A673 (cell line): ENCODE measurements at regions not wholly inside any gene's neighbourhood (a gene's known extent, or its start where the extent isn't known, plus 50 kb on each side); places are given as distances from the start of the nearest gene placed in this dataset.

Experiments used
- BruUV-seq: library from RNA; stranded (reverse); fragments of 400-500 nt; replicated peaks from 2 replicates; lab custom pipeline; 2021; lab: Mats Ljungman, UMichigan
- CTCF ChIA-PET: fragments of 300-600 bp; sonication (Branson Sonifier 250); formaldehyde crosslinking; loops from one replicate; lab custom pipeline; 2022; ENCODE audit warnings: antibody characterized with exemption; lab: Charles Lee
- POLR2A ChIA-PET: fragments of 300-600 bp; sonication (Branson Sonifier 250); formaldehyde crosslinking; loops from one replicate; lab custom pipeline; 2022; ENCODE audit warnings: antibody characterized with exemption; ENCODE audit not compliant: low non-redundant PET; lab: Charles Lee
- DNase-seq: peaks from one replicate; pipeline ENCODE4 v3.0.0-alpha.2; 2015; ENCODE audit warnings: low spot score
- H3K27ac ChIP-seq: fragments of 200-600 bp; sonication (generic); 2 replicates; pipeline ENCODE4 v1.5.1; 2016; ENCODE audit warnings: mixed run types, low read depth, mild to moderate bottlenecking, mixed read lengths, antibody characterized with exemption, low read length; ENCODE audit not compliant: poor library complexity, severe bottlenecking
- H3K27me3 ChIP-seq: fragments of 200-600 bp; sonication (generic); replicated peaks from 2 replicates; pipeline ENCODE4 v1.6.1; 2017; ENCODE audit warnings: mixed run types, low read depth, mild to moderate bottlenecking, mixed read lengths, antibody characterized with exemption, low read length; ENCODE audit not compliant: insufficient read depth, poor library complexity
- H3K36me3 ChIP-seq: fragments of 200-600 bp; sonication (generic); 2 replicates; pipeline ENCODE4 v1.6.1; 2016; ENCODE audit warnings: mixed run types, mild to moderate bottlenecking, mixed read lengths, antibody characterized with exemption, low read length; ENCODE audit not compliant: insufficient read depth, poor library complexity, severe bottlenecking
- H3K4me1 ChIP-seq: fragments of 200-600 bp; sonication (generic); 2 replicates; pipeline ENCODE4 v1.6.1; 2017; ENCODE audit warnings: mixed run types, mild to moderate bottlenecking, mixed read lengths, antibody characterized with exemption, low read length; ENCODE audit not compliant: insufficient read depth, poor library complexity, severe bottlenecking
- H3K4me3 ChIP-seq: fragments of 200-600 bp; sonication (generic); 2 replicates; pipeline ENCODE4 v1.5.1; 2016; ENCODE audit warnings: low read depth, mixed run types, mild to moderate bottlenecking, mixed read lengths, low read length; ENCODE audit not compliant: poor library complexity, severe bottlenecking
- H3K9me3 ChIP-seq: fragments of 200-600 bp; sonication (generic); 2 replicates; pipeline ENCODE4 v1.6.1; 2016; ENCODE audit warnings: mixed run types, low read depth, mild to moderate bottlenecking, mixed read lengths, antibody characterized with exemption, low read length; ENCODE audit not compliant: poor library complexity, severe bottlenecking
- EZH2 ChIP-seq: fragments of 200-600 bp; sonication (generic); IDR thresholded peaks from 2 replicates; pipeline ENCODE4 v1.6.1; 2017; ENCODE audit warnings: borderline replicate concordance, low read depth, mild to moderate bottlenecking, mixed read lengths, antibody characterized with exemption, low read length; ENCODE audit not compliant: poor library complexity, severe bottlenecking
- intact Hi-C: fragments of 100-400 bp; cut with micrococcal nuclease; formaldehyde crosslinking; loops from one replicate; pipeline ENCODE4 v1.10.0; 2022; ENCODE audit not compliant: unreplicated experiment
- TF ChIP-seq, protein P1 (sequence below): fragments of 300-800, 200-600 bp; sonication (generic); conservative IDR thresholded peaks from 2 replicates; pipeline ENCODE4 v1.5.1; 2017; ENCODE audit warnings: low read depth, mild to moderate bottlenecking, antibody characterized with exemption, low read length, moderate library complexity, mixed read lengths

GRCh38 chr20:19833395-19833794 lies 75.3 kb downstream of the RIN2 start:
- no peaks in the 10 kb centered on the region for H3K36me3 ChIP-seq
- no peaks in the 10 kb centered on the region for H3K9me3 ChIP-seq
- DNase-seq, result no peak
- H3K27me3 ChIP-seq, result no peaks in the 10 kb centered on the region
- no peak overlapping the region for H3K4me3 ChIP-seq
- no peak overlapping the region for H3K27ac ChIP-seq
- ChIA-PET CTCF (interaction anchor here (0.5 kb wide), 1 partner anchor 511 kb away, joined by 5 read pairs; no protein-coding TSS in a partner anchor), POLR2A (no interaction called here)
- TF ChIP-seq, protein P1, sequence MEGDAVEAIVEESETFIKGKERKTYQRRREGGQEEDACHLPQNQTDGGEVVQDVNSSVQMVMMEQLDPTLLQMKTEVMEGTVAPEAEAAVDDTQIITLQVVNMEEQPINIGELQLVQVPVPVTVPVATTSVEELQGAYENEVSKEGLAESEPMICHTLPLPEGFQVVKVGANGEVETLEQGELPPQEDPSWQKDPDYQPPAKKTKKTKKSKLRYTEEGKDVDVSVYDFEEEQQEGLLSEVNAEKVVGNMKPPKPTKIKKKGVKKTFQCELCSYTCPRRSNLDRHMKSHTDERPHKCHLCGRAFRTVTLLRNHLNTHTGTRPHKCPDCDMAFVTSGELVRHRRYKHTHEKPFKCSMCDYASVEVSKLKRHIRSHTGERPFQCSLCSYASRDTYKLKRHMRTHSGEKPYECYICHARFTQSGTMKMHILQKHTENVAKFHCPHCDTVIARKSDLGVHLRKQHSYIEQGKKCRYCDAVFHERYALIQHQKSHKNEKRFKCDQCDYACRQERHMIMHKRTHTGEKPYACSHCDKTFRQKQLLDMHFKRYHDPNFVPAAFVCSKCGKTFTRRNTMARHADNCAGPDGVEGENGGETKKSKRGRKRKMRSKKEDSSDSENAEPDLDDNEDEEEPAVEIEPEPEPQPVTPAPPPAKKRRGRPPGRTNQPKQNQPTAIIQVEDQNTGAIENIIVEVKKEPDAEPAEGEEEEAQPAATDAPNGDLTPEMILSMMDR, result no peak
- no peak for TF ChIP-seq EZH2
- peaks cover 73% of the 10 kb centered on the region for H3K4me1 ChIP-seq
- no TSS peak for BruUV-seq
- intact Hi-C loops, result no loop called here

DNA sequence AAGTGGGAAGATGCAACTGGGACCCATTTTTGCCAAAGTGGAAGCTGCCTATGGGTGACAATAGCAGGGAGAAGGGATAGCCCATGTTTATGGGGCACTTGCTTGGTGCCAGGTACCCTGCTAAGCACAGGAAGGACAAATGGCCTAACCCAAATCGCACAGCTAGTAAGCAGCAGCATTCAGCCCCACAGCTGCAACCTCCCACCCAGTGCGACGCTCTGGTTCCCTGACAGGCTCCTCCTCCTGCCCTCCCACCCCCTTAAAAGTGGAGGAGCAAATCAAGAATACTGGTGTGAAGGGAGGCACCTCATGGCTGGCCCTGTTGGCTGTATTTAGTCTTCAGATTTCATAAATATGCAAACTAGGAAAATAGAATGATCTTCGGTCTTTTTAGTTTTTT lies 76.2 kb downstream of the RIN2 start:
- BruUV-seq, result no TSS peak
- ChIA-PET POLR2A (no interaction called here), CTCF (no interaction called here)
- TF ChIP-seq, protein P1, result no peak
- no peak for TF ChIP-seq EZH2
- DNase-seq, result no peak
- H3K4me3 ChIP-seq, result no peak overlapping the region
- H3K36me3 ChIP-seq, result no peaks in the 10 kb centered on the region
- H3K27me3 ChIP-seq, result no peaks in the 10 kb centered on the region
- H3K27ac ChIP-seq, result no peak overlapping the region
- H3K4me1 ChIP-seq, result peaks cover 65% of the 10 kb centered on the region
- intact Hi-C loops, result no loop called here
- H3K9me3 ChIP-seq, result no peaks in the 10 kb centered on the region

GRCh38 chr20:19834783-19835182 lies 76.7 kb downstream of the RIN2 start:
- ChIA-PET CTCF (no interaction called here), POLR2A (no interaction called here)
- Histone ChIP-seq H3K4me3 (no peak overlapping the region), H3K27me3 (no peaks in the 10 kb centered on the region), H3K9me3 (no peaks in the 10 kb centered on the region), H3K36me3 (no peaks in the 10 kb centered on the region), H3K27ac (no peak overlapping the region), H3K4me1 (peaks cover 64% of the 10 kb centered on the region)
- DNase-seq, result no peak
- intact Hi-C loops, result no loop called here
- BruUV-seq, result no TSS peak
- TF ChIP-seq, protein P1, result no peak
- TF ChIP-seq EZH2, result no peak
